HFF-Myc (cell line): ENCODE measurements at regions not wholly inside any gene's neighbourhood (a gene's known extent, or its start where the extent isn't known, plus 50 kb on each side); places are given as distances from the start of the nearest gene placed in this dataset.

ENCODE experiments used
- DNase-seq: peaks from one replicate; pipeline ENCODE4 v3.0.0-alpha.2; 2011; ENCODE audit warnings: low read depth; ENCODE audit errors: extremely low read depth
- H3K4me3 ChIP-seq: replicated peaks from 2 replicates; pipeline ENCODE4 v1.5.1; 2011; ENCODE audit warnings: low read depth, mild to moderate bottlenecking, control low read depth, low read length
- TF ChIP-seq, protein P1 (sequence below): IDR thresholded peaks from 2 replicates; pipeline ENCODE4 v1.5.1; 2012; ENCODE audit warnings: mild to moderate bottlenecking, low read depth, low read length, control low read depth; ENCODE audit errors: missing control alignments

DNA sequence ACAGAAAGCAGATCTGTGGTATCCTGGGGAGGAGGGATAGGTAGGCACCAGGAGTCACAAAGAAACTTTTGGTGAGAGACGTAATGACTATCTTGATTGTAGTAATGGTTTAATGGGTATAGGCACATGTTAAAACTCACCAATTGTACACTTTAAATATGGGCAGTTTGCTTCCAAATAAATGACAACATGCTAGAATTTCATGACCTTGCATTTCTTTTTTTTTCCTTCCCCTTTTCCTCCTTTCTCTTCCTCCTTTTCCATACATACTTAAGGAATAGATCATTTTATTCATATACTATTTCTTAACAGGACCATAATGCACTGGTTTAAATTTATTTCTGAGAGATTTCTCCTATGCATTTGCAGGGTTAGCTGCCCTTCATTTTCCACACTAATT is 341.8 kb downstream of the TMEM182 start:
- TF ChIP-seq, protein P1, sequence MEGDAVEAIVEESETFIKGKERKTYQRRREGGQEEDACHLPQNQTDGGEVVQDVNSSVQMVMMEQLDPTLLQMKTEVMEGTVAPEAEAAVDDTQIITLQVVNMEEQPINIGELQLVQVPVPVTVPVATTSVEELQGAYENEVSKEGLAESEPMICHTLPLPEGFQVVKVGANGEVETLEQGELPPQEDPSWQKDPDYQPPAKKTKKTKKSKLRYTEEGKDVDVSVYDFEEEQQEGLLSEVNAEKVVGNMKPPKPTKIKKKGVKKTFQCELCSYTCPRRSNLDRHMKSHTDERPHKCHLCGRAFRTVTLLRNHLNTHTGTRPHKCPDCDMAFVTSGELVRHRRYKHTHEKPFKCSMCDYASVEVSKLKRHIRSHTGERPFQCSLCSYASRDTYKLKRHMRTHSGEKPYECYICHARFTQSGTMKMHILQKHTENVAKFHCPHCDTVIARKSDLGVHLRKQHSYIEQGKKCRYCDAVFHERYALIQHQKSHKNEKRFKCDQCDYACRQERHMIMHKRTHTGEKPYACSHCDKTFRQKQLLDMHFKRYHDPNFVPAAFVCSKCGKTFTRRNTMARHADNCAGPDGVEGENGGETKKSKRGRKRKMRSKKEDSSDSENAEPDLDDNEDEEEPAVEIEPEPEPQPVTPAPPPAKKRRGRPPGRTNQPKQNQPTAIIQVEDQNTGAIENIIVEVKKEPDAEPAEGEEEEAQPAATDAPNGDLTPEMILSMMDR = no peak
- no peak overlapping the region for H3K4me3 ChIP-seq
- DNase-seq = no peak

DNA sequence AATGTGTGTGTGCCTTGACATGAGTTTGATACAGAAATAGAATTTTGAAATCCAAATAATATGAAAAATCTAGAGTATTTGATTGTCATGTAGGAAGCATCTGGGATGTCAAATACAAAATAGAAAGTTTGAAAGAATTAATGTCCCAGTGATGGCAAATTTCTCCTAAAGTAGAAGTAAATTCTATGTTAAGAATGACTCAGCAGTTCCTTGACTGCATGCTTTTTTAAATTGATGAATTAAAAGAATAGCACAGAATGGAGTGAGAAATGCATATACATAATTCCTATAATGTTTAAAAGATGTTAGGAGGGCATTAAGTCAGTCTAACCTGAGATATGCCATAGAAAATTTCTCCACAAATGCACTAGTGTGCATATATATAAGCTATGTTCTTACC is 357.5 kb downstream of the TMEM182 start:
- DNase-seq = no peak
- TF ChIP-seq, protein P1 = no peak
- no peak overlapping the region for H3K4me3 ChIP-seq

DNA sequence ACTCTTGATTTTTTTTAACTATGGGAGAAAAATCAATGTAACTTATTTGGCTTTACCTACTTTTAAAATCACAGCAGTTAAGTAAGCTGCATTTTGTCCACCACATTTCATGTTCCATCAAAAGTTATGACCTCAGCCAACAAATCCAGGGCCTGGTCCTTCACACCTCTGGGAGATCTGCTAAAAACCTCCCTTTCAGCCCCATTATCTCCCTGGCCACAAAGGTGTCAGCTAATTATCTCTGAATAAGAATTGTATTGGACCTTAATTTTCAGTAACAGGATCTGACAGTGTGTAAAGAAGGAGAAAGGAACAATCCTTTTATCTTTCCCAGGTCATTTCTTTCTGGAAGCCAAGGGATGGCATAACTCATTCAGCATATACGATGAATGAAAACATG is 359.3 kb downstream of the TMEM182 start:
- TF ChIP-seq, protein P1 = no peak
- H3K4me3 ChIP-seq = no peak overlapping the region

DNA sequence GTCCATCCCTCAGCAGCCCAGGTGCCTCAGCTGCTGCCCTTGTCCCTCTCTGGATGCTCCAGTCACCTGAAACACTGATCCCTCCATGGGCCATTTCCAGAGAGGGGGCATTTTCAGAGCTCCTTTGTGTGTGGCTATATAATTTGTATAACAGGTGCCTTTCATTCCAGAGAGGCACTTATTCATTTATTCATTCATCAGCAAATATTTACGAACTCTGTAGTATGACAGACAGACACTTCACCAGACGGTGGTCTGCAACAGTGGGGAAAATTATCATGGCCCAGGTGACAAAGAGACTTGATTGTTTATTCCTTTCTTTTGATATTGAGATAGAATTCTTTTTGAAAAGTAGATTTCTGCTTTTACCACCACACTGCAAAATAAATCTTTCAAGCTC is 361.7 kb downstream of the TMEM182 start:
- no peak overlapping the region for H3K4me3 ChIP-seq
- TF ChIP-seq, protein P1 = no peak
- no peak for DNase-seq

More for the DNA sequence above, 359.3 kb downstream of the TMEM182 start:
- DNase-seq = no peak

DNA sequence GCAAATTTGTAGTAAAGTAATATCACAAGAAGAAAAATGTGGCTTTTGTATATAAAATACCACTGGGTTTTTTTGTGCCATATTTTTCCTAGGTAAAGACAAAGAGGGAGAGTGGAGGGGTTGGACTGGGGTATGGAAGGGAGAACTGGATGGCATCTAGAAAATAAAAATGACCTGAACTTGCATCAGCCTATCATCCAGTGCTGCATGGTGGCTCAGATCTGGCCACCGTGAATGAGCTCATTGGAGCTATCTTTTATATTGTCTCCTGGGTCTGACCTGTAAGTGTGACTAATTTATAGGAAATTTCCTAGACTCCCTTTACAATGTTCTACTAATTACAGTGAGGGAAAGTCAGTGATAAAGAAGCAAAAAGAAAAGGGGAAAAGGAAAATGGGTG is 369.0 kb downstream of the TMEM182 start:
- TF ChIP-seq, protein P1 = no peak
- DNase-seq = no peak
- no peak overlapping the region for H3K4me3 ChIP-seq

DNA sequence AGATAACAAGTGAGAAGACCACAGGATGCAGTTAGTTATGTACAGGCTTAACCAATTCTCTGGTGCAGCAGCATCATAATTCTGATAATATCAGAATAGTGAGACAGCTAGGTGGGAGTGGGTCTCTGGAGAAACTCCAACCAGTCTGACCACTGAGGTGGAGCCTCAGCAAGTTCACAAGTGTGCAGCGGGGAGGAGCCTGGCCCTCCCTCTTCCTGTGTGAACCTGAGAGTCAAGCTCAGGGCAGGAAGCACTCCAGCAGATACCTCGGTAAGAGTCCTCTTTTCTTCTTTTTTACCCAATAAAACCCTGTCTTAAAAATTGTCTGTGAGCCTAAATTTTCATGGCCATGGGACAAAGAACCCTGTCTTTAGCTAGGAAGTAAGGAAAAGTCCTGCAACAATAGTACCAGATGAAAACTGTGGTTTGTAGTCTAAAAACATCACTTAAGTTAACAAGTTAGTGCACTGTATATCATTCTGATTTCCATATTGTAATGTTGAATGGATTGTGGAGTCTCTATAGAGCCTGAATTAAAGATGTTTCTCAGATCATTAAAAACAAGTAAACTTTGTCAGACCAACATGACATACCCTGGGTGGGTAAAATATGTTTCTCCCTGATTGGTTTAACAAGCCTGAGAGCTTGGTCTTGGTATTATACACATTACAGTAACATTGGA is 370.8 kb downstream of the TMEM182 start:
- TF ChIP-seq, protein P1 = no peak
- H3K4me3 ChIP-seq = no peak overlapping the region
- no peak for DNase-seq

DNA sequence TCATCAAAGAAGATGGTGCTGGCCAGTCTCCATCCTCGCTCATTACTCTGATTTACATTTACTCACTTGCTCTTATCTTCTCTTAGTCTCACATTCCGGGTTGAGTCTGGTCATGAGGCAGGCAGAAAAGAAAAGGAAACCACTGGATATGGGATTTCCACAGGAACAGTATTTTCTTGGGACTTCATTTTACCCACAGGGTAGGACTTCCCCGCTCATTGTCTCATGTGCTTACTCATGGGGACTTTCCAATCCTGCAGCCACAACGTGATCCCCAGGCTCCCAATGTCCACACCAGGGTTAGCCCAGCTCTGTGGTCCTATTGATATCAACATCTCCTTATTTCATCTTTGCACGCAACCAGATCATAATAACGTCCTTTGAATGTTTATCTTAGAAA is 373.8 kb downstream of the TMEM182 start:
- H3K4me3 ChIP-seq = no peak overlapping the region
- TF ChIP-seq, protein P1 = no peak
- DNase-seq = no peak
